ENCODE measurements at regions not wholly inside any gene's neighbourhood (a gene's known extent, or its start where the extent isn't known, plus 50 kb on each side); places are given as distances from the start of the nearest gene placed in this dataset.

DNA sequence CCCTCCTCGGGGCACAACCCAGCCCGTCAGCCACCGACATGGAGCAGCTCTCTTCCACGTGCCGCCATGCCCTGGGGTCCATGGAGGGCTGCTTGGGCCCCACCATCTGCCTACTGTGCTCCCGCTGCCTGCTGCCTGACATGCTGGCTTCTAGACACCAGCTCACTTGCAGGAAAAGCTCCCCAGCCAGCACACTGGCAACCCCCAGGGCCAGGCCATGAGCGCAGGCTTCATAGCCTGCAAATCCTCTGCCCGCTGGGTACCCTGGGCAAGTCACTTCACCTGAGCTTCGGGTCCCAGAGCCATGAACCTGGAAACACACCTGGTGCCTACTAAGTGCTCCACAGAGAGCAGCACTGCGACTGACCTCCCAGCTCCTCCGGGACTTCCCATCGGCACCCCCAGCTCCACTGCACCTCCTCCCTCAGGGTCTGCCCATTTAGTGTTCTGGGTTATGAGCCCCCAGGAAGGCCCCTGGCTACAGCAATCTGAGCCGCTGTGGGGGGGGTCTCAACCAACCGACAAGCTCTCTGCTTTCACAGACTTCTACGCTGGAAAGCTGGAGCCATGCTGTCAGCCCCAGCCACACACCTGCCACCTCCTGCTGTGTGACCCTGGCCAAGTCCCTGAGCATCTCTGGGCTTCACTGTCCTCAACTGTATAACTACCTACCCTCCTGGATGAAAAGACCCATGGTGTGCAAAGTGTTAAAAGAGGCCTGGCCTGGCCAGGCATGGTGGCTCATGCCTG lies 139.2 kb downstream of the CRYBB2 start:
- no peaks in the 10 kb centered on the region for H3K27me3 ChIP-seq (ENCODE audit: control insufficient read depth in 3 of 3, insufficient read depth in 3 of 3, low read length in 3 of 3)
- no peak overlapping the region for H3K4me3 ChIP-seq (ENCODE audit: low read length in 3 of 3)
- H3K27ac ChIP-seq (ENCODE audit: low read depth, low read length) = no peak overlapping the region
- peaks cover 20 to 33% (median 26%) of the 10 kb centered on the region in 3 donors for H3K36me3 ChIP-seq (ENCODE audit: control insufficient read depth in 3 of 3, insufficient read depth in 3 of 3, low read length in 3 of 3)
- no peak overlapping the region for H3K9ac ChIP-seq (ENCODE audit: low read depth in 1 of 3, low read length in 3 of 3)
- peaks cover 7 to 9% (median 8%) of the 10 kb centered on the region in 3 donors for H3K4me1 ChIP-seq (ENCODE audit: control insufficient read depth in 3 of 3, insufficient read depth in 3 of 3, low read length in 3 of 3)
- no peaks in the 10 kb centered on the region for H3K9me3 ChIP-seq (ENCODE audit: control insufficient read depth in 3 of 3, low read length in 3 of 3)

DNA sequence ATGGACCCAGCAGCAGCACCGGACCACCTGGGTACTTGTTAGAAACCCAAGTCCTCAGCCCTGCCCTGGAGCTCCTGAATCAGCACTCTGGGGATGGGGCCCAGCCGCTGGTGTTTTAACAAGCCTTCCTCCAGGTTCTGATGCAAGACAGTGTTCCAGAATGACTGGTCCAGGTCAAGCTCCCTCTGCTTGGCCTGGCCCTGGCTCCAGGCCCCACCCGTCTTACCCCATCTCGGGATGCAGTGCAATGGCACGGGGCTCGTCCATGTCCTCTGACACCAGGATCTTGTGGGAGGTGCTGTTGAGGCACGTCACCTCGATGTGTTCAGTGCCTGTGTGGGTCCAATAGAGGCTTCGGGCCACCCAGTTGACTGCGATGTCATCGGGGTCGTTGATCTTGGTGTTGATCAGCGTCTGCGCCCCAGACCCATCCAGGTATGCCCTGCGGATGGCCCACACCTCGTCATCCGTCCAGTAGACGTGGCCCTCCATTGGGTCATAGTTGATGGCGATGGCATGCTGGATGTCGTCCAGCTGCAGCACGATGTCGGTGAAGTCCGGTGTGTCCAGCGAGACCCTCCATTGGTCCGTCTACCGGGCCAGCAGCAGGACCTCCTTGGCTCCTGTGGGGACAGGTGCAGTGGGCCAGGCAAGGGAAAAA lies 140.3 kb downstream of the CRYBB2 start:
- Histone ChIP-seq H3K4me3 (ENCODE audit: low read length in 3 of 3) (no peak overlapping the region), H3K9ac (ENCODE audit: low read depth in 1 of 3, low read length in 3 of 3) (no peak overlapping the region), H3K9me3 (ENCODE audit: control insufficient read depth in 3 of 3, low read length in 3 of 3) (no peaks in the 10 kb centered on the region), H3K36me3 (ENCODE audit: control insufficient read depth in 3 of 3, insufficient read depth in 3 of 3, low read length in 3 of 3) (peaks cover 8 to 22% (median 15%) of the 10 kb centered on the region in 3 donors), H3K27ac (ENCODE audit: low read depth, low read length) (no peak overlapping the region), H3K27me3 (ENCODE audit: control insufficient read depth in 3 of 3, insufficient read depth in 3 of 3, low read length in 3 of 3) (no peaks in the 10 kb centered on the region), H3K4me1 (ENCODE audit: control insufficient read depth in 3 of 3, insufficient read depth in 3 of 3, low read length in 3 of 3) (peaks cover 7 to 9% (median 8%) of the 10 kb centered on the region in 3 donors)

- Histone ChIP-seq H3K4me1 (ENCODE audit: control insufficient read depth in 3 of 3, insufficient read depth in 3 of 3, low read length in 3 of 3) (peaks cover 7 to 9% (median 9%) of the 10 kb centered on the region in 3 donors), H3K27me3 (ENCODE audit: control insufficient read depth in 3 of 3, insufficient read depth in 3 of 3, low read length in 3 of 3) (no peaks in the 10 kb centered on the region), H3K36me3 (ENCODE audit: control insufficient read depth in 3 of 3, insufficient read depth in 3 of 3, low read length in 3 of 3) (peaks cover 7 to 22% (median 15%) of the 10 kb centered on the region in 3 donors), H3K4me3 (ENCODE audit: low read length in 3 of 3) (no peak overlapping the region), H3K9me3 (ENCODE audit: control insufficient read depth in 3 of 3, low read length in 3 of 3) (no peaks in the 10 kb centered on the region), H3K9ac (ENCODE audit: low read depth in 1 of 3, low read length in 3 of 3) (no peak overlapping the region), H3K27ac (ENCODE audit: low read depth, low read length) (no peak overlapping the region)
Observed at GRCh38 chr22:25360411-25360810, 141.0 kb downstream of the CRYBB2 start.

DNA sequence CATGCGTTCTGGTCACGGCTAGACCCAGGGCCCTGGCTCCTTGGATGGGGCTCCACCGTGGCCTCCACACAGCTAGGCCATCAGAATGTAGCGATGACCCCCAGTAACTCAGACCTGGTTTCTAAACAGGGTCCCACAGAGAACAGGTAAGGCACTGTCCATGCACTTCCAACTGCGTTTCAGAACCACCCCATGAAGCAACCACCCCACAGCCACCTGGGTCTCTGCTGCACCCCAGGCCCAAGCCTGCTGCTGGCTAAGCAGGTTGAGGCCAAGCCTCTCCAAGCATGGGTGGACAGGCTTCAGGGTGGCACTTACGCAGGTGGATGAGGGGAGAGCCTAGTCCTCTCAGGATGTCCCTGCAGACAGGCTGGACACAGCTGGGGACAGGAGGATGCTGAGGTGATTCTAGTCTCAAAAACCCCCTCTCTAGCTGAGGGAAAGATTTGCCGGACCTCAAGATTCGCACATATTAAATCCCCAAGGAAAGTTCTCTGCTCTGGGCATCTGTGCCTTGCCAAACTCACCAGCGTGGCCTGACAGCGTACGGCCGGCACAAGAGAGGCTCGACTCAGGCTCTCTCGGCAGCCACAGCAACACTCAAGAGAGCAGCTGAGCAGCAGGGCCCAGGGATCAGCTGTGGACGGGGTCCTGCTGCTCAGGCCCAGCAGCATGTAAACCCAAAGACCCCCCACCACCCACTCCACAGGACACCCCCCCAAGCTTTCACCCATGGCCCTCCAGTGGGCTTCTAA lies 141.6 kb downstream of the CRYBB2 start:
- Histone ChIP-seq H3K4me1 (ENCODE audit: control insufficient read depth in 3 of 3, insufficient read depth in 3 of 3, low read length in 3 of 3) (peaks cover 7 to 15% (median 14%) of the 10 kb centered on the region in 3 donors), H3K4me3 (ENCODE audit: low read length in 3 of 3) (no peak overlapping the region), H3K27ac (ENCODE audit: low read depth, low read length) (no peak overlapping the region), H3K36me3 (ENCODE audit: control insufficient read depth in 3 of 3, insufficient read depth in 3 of 3, low read length in 3 of 3) (peaks cover 7 to 21% (median 15%) of the 10 kb centered on the region in 3 donors), H3K27me3 (ENCODE audit: control insufficient read depth in 3 of 3, insufficient read depth in 3 of 3, low read length in 3 of 3) (no peaks in the 10 kb centered on the region), H3K9me3 (ENCODE audit: control insufficient read depth in 3 of 3, low read length in 3 of 3) (no peaks in the 10 kb centered on the region), H3K9ac (ENCODE audit: low read depth in 1 of 3, low read length in 3 of 3) (no peak overlapping the region)

GRCh38 chr22:25361899-25362214 lies 142.4 kb downstream of the CRYBB2 start:
- Histone ChIP-seq H3K36me3 (ENCODE audit: control insufficient read depth in 3 of 3, insufficient read depth in 3 of 3, low read length in 3 of 3) (peaks cover 7 to 16% (median 10%) of the 10 kb centered on the region in 3 donors), H3K9ac (ENCODE audit: low read depth in 1 of 3, low read length in 3 of 3) (no peak overlapping the region), H3K27ac (ENCODE audit: low read depth, low read length) (no peak overlapping the region), H3K4me3 (ENCODE audit: low read length in 3 of 3) (no peak overlapping the region), H3K27me3 (ENCODE audit: control insufficient read depth in 3 of 3, insufficient read depth in 3 of 3, low read length in 3 of 3) (no peaks in the 10 kb centered on the region), H3K9me3 (ENCODE audit: control insufficient read depth in 3 of 3, low read length in 3 of 3) (no peaks in the 10 kb centered on the region), H3K4me1 (ENCODE audit: control insufficient read depth in 3 of 3, insufficient read depth in 3 of 3, low read length in 3 of 3) (peaks cover 7 to 16% (median 14%) of the 10 kb centered on the region in 3 donors)

DNA sequence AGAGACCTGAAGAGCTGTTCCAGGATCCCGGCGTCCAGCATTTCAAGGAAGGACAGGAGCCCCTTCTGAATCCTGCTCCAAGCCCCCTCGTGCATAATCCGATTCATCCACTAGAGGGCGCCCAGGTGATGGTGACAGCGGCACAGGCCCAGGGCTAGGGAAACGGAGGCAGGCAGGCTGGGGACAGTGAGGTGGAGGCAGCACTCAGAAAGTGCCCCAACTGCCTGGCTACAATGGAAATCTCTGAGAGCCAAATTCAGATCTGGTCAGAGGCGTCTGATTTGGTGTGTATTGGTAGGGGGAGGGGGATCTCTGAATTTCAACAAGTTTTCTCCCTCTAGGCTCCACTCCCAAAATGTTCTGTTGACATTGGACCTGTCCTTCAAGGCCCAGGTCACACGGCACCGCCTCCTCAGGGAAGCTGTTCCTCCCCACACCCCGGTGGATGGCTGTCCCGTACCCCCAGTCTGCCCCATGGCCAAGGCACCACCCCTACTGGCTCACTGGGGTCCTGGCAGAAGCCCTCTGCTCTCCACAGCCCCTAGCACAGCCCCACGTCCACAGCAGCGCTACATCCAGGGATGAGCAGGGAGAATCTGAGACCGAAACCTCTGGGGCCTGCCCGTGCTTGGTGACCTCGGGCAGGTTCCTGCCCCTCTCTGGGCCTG lies 142.9 kb downstream of the CRYBB2 start:
- Histone ChIP-seq H3K9me3 (ENCODE audit: control insufficient read depth in 3 of 3, low read length in 3 of 3) (no peaks in the 10 kb centered on the region), H3K36me3 (ENCODE audit: control insufficient read depth in 3 of 3, insufficient read depth in 3 of 3, low read length in 3 of 3) (peaks cover 5 to 11% (median 5%) of the 10 kb centered on the region in 3 donors), H3K27ac (ENCODE audit: low read depth, low read length) (no peak overlapping the region), H3K9ac (ENCODE audit: low read depth in 1 of 3, low read length in 3 of 3) (peak overlapping the region in 2 of 3 donors; percentile 17 to 45), H3K4me3 (ENCODE audit: low read length in 3 of 3) (peak overlapping the region in 1 of 3 donors; percentile 2), H3K27me3 (ENCODE audit: control insufficient read depth in 3 of 3, insufficient read depth in 3 of 3, low read length in 3 of 3) (no peaks in the 10 kb centered on the region), H3K4me1 (ENCODE audit: control insufficient read depth in 3 of 3, insufficient read depth in 3 of 3, low read length in 3 of 3) (peaks cover 7 to 16% (median 14%) of the 10 kb centered on the region in 3 donors)

GRCh38 chr22:25362883-25363240 lies 143.4 kb downstream of the CRYBB2 start:
- Histone ChIP-seq H3K9me3 (ENCODE audit: control insufficient read depth in 3 of 3, low read length in 3 of 3) (no peaks in the 10 kb centered on the region), H3K27me3 (ENCODE audit: control insufficient read depth in 3 of 3, insufficient read depth in 3 of 3, low read length in 3 of 3) (no peaks in the 10 kb centered on the region), H3K4me3 (ENCODE audit: low read length in 3 of 3) (no peak overlapping the region), H3K9ac (ENCODE audit: low read depth in 1 of 3, low read length in 3 of 3) (peak overlapping the region in 1 of 3 donors; percentile 45), H3K4me1 (ENCODE audit: control insufficient read depth in 3 of 3, insufficient read depth in 3 of 3, low read length in 3 of 3) (peaks cover 7 to 16% (median 14%) of the 10 kb centered on the region in 3 donors), H3K36me3 (ENCODE audit: control insufficient read depth in 3 of 3, insufficient read depth in 3 of 3, low read length in 3 of 3) (peaks cover 0 to 10% (median 5%) of the 10 kb centered on the region in 3 donors), H3K27ac (ENCODE audit: low read depth, low read length) (no peak overlapping the region)

- Histone ChIP-seq H3K27ac (ENCODE audit: low read depth, low read length) (no peak overlapping the region), H3K4me3 (ENCODE audit: low read length in 3 of 3) (no peak overlapping the region), H3K27me3 (ENCODE audit: control insufficient read depth in 3 of 3, insufficient read depth in 3 of 3, low read length in 3 of 3) (no peaks in the 10 kb centered on the region), H3K9ac (ENCODE audit: low read depth in 1 of 3, low read length in 3 of 3) (no peak overlapping the region), H3K36me3 (ENCODE audit: control insufficient read depth in 3 of 3, insufficient read depth in 3 of 3, low read length in 3 of 3) (peaks cover 0 to 8% (median 5%) of the 10 kb centered on the region in 3 donors), H3K4me1 (ENCODE audit: control insufficient read depth in 3 of 3, insufficient read depth in 3 of 3, low read length in 3 of 3) (peaks cover 7 to 16% (median 14%) of the 10 kb centered on the region in 3 donors), H3K9me3 (ENCODE audit: control insufficient read depth in 3 of 3, low read length in 3 of 3) (no peaks in the 10 kb centered on the region)
Observed at GRCh38 chr22:25363474-25363873, 144.0 kb downstream of the CRYBB2 start.

GRCh38 chr22:25364281-25364680 lies 144.8 kb downstream of the CRYBB2 start:
- H3K4me1 ChIP-seq (ENCODE audit: control insufficient read depth in 3 of 3, insufficient read depth in 3 of 3, low read length in 3 of 3) = peaks cover 7 to 18% (median 14%) of the 10 kb centered on the region in 3 donors
- H3K27ac ChIP-seq (ENCODE audit: low read depth, low read length) = no peak overlapping the region
- no peaks in the 10 kb centered on the region for H3K9me3 ChIP-seq (ENCODE audit: control insufficient read depth in 3 of 3, low read length in 3 of 3)
- no peaks in the 10 kb centered on the region for H3K27me3 ChIP-seq (ENCODE audit: control insufficient read depth in 3 of 3, insufficient read depth in 3 of 3, low read length in 3 of 3)
- H3K4me3 ChIP-seq (ENCODE audit: low read length in 3 of 3) = no peak overlapping the region
- H3K36me3 ChIP-seq (ENCODE audit: control insufficient read depth in 3 of 3, insufficient read depth in 3 of 3, low read length in 3 of 3) = peaks cover 0 to 6% (median 5%) of the 10 kb centered on the region in 3 donors
- peak overlapping the region in 1 of 3 donors; percentile 3 for H3K9ac ChIP-seq (ENCODE audit: low read depth in 1 of 3, low read length in 3 of 3)

All from skeletal muscle tissue (tissue), 3 donors.